Activated CD4-positive, CD25-positive, alpha-beta regulatory T cell treated with anti-CD3 and anti-CD28 coated beads, Interleukin-2, amount 50 U/mL, for 72 hours (primary cell): ENCODE measurements at regions not wholly inside any gene's neighbourhood (a gene's known extent, or its start where the extent isn't known, plus 50 kb on each side); places are given as distances from the start of the nearest gene placed in this dataset.

Experiments used
- DNase-seq: peaks from one replicate; pipeline ENCODE4 v3.0.0; 2021

DNA sequence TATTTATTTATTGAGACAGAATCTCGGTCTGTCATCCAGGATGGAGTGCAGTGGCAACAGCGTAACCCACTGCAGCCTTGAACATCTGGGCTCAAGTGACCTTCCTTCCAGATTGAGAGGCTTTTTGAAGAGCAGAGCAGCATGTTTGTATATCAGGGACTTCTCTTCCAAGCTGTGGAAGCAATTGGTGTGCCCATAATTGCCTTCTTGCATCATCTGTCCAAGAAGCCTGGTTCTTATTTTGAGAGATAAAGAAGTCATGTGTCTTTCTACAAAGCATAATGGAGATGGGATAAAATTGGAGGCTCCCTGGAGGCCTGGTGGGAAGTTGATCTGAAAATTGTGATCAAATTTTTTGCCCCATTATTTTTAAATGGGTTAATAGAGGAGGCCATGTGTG lies 183.8 kb upstream of the MCTP2 start:
- DNase-seq = no peak

DNA sequence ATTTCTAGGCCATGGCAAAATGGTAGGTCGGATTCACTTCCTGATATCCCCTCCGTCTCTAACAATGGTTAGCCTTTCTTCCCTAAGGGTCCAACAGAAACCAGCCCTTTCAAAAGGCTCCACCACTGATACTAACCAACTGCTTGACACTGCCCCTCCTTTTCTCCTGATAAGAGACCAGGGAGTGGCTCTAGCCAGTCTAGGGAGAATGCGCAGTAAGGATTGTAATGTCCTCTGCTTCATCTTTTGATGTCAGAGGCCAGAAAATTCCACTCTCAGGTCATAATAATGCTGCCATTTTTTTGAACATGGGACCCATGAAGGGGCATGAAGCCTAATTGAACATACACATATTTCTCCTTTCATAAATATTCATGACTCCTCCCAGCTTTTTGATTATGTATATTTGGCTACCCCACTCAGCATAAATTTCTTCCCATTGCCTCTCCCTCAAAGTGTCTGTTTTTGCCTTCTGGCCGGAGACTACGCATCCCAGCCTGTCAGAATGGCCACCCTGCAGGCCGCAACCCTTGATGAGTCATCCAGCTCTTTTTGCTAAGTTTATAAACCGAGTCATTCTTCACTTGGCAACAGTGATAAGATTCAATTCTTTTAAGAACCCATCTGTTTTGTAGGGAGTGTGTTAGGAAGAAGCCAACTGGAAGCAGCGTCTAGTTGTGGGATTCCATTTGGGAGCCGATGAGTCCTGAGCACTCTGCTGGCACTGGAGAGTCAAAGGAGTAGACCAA lies 189.0 kb upstream of the MCTP2 start:
- DNase-seq = no peak

DNA sequence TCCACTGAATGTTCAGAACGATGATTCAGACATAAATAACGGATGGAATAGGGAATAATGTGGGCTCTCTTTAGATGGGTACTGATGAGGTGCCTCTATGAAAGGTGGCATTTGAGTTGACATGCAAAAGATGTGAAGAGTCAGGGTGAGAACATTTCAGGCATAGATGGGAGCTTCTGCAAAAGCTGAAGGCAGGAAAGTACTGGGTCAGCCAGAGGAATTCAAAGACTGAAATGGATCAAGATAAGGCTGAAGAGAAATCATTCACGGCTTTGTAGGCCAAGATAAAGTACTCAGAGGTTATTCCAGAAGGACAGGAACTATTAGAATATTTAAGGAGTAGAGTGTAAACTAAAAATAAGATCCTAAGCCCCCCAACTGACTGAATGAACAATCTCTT lies 189.6 kb upstream of the MCTP2 start:
- DNase-seq = no peak

DNA sequence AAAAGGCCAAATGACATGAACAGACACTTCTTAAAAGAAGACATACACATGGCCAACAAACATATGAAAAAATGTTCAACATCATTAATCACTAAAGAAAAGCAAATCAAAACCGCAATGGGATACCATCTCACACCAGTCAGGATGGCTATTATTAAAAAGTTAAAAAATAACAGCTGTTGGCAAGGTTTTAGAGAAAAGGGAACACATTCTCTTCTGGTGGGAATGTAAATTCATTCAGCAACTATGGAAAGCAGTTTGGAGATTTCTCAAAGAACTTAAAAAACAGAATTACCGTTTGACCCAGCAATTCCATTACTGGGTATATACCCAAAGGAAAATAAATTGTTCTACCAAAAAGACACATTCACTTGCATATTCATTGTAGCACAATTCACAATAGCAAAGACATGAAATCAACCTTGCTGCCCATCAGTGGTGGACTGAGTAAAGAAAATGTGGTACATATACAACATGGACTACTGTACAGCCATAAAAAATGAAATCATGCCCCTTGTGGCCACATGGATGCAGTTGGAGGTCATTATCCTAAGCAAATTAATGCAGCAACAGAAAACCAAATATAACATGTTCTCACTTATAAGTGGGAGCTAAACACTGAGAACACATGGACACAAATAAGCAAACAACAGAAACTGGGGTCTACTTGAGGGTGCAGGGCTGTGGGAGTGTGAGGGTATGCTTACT lies 190.7 kb upstream of the MCTP2 start:
- no peak for DNase-seq

DNA sequence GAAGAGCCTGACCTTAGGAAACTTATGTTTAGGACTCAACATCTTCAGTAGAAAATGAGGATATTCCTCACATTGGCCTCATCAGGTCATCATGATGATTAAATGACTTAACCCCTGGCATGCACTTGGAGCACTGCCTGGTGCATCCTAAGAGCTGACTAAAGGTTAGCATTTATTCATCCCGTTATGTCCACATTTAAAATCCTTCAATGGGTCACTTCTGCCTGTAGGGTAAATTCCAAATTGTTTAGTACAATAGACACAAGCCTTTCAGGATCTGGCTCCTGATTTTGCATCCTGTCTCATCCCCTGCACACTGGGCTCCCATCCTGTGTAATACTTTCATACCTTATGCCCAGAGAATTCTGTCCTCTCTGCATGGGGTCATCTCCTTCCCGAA lies 195.2 kb upstream of the MCTP2 start:
- no peak for DNase-seq

DNA sequence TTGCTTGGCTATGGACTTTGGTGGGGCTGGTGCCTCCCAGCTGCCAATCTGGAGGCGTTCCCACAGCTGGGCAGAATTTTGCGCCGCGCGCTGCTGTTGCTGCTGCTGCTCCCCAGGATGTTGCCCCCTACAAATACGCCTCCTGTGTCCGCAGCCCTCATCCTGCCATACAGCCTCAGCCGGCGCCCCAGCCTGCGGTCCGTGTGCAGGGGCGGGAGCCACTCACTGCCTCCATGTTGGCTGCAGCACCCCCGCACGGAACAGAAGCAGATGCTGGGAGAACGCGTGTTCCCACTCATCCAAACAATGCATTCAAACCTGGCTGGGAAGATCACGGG lies 197.7 kb upstream of the MCTP2 start:
- no peak for DNase-seq

DNA sequence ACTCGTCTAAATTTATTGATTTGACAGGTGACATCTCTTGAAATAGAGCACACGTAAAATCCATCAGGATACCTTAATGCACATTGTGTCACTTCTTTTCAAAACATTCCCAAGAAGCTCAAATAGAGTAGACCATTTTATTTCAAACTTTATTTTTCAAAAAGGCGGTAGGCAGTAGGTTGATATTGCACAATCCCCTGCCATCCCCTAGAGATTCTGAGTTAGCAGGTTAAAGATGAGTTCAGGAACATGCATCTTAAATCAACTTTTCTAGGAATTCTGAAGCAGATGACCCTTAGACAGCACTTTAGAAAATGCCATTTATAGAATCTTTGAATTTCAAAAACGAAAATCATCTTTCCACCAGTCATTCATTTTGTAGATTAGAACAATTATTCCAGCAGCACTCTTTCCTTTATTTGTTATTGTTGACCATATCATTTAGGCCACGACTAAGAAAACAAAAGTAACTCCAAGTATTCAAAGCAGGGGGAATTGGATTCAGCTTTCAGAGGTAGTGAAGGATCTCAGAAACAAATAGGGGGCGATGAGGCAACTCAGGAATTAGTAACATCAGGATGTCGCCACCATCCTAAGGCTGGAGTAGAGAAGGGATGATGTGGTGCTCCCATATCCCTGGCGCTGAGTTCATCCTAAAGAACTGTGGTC lies 198.2 kb upstream of the MCTP2 start:
- DNase-seq = no peak

DNA sequence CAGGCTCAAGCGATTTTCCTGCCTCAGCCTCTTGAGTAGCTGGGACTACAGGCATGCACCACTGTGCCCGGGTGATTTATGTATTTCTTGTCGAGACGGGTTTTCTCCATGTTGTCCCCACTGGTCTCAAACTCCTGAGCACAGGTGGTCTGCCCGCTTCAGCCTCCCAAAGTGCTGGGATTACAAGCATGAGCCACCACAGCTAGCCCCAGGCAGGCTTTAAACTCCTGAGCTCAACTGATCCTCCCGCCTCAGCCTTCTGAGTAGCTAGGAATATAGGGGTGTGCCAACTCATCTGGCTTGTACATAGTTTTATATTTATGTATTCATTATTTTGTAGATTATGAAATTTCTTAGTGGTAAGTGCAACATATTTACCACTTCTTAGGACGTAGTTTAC lies 198.8 kb upstream of the MCTP2 start:
- DNase-seq = no peak

DNA sequence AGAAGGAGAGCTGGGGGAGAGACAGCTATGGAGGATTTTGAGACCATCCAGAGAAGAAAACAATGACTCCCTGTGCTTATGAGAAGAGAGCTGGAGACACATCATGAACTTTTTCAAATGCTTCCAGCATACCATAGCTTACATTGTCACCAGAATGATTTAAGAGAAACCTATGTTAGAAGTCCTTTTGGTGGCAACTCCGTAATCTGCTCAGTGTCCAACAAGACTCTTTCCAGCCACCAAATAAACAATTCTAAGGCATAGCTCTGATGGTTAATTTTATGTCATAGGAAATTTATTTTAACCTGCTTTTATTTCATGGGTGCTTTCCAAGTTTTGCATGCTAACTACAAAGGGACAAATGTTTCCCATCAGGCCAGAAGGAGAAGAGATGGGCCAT lies 200.3 kb upstream of the MCTP2 start:
- no peak for DNase-seq

DNA sequence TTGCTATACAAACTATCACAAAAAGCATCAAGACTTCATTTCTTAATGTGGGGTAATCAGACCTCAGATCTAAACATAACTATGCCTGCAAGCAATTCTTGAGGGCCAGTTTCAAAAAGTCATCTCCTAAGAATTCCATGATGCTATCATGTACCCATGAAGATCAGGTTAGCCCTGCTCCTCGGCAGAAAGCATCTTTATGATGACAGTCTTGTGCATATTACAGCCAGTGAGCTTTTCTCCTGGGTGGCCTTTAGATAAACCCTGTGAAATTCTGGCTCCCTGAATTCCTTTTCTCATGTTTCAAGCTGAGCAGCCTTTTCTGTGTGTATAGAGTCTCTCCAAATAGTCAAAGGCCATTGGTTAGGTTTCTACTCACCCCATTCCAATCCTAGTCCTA lies 201.9 kb upstream of the MCTP2 start:
- DNase-seq = no peak

DNA sequence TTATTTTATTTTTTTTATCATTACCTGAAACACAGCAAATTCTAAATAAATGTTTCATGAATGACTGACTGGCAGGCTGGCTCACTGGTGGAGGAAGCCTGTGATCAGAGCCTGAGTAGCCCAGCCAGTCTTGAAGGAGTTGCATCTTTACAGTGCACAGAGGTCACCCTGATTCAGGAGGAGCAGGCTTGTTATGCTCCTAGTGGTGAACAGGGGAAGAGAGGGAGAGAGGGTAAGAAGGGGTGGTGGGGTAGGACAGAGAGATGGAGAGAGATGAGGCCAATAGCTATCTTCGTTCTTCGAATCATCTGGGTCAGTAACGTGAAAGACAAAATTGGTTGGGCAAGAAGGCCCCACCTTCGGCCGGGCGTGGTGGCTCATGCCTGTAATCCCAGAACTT lies 202.6 kb upstream of the MCTP2 start:
- no peak for DNase-seq

DNA sequence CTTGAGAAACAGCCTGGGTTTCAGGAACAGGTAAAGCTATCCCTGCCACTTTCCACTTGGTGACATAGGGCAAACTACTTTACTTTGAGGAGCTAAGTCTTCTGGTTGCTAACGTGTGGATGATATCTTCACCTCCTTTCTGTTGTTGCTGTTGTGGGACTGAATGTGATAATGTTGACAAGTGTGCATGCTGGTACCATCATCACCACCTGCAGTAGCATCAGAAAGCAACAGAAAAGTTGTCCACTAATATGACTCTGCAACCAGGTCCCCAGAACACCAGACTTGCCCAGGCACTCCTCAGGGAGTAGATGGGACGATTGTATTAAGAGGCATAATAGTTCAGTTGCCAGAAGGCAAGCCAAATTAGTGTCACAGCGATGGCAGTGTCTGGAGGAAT lies 203.2 kb upstream of the MCTP2 start:
- DNase-seq = no peak

DNA sequence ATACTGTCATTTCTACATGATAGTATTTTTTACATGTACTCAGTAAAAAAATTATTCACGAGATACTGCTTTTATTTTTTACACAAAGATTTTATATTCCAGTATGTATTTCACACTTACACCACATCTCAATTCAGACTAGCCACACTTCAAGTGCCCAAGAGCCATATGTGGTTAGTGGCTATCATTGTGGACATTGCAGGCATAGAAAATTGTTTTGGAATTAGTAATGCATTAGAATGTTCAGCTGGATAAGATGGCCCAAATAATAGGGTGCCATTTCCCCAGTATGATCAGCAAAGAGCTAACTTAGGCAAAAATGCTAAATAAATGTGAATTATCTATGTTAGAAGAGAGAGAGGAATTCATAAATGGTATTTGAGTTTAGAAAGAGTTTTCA lies 203.8 kb upstream of the MCTP2 start:
- DNase-seq = no peak

DNA sequence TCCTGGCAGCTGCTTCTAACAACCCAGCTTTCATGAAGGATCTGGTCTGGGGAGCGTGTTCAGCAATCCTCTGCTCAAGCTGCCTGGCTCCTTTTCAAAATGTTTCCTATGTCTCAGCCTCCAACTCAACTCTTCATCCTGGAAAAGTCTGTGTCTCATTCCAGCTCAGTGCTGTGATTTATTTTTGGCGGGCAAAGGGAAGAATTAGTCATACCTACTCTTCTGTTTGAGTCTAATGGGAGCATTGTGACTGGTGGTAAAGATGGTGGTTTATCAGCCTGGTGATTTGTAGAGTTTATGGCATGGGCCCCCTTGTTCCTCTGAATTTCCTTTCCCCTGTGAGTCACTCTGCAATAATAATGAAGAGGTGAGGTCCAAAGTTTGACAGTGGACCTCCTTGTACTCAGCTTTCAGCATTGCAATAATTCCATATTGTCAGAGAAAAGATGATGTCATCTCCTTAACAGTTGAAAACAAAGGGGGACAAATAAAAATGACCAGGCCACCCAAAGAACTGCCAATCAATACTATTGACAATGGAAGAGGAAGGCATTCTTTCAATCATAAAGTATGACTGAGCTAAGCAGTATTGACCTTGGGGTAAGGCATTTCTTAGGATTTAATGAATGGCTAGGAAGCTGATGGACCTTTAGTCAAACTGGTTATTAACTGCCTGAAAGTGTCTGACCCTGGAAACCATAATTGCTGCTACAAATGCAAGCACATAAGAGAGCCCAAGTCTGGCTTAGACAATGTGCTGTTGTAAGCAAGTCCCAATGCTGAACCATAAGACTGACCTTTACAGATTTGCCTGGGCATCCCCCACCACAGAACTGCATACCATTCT lies 204.7 kb upstream of the MCTP2 start:
- DNase-seq = no peak

DNA sequence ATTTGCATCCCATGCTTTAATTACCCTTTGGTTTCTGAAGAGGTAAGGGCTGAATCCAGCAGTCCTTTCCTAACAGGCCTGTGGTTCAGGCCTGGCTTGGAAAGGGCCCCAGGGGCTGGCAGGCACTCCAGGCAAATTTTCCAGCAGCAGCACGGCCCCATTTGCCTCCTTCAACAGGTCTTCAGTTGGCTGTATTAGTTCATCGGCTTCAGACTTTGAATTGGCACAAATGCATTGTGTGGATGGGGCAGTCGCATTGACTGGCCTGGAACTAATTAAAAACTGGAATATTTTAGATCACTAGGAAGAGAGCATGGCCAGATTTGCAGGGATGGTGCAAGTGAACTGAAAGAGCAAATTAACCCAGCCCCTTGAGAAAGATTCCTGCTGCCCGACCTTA lies 207.8 kb upstream of the MCTP2 start:
- no peak for DNase-seq

DNA sequence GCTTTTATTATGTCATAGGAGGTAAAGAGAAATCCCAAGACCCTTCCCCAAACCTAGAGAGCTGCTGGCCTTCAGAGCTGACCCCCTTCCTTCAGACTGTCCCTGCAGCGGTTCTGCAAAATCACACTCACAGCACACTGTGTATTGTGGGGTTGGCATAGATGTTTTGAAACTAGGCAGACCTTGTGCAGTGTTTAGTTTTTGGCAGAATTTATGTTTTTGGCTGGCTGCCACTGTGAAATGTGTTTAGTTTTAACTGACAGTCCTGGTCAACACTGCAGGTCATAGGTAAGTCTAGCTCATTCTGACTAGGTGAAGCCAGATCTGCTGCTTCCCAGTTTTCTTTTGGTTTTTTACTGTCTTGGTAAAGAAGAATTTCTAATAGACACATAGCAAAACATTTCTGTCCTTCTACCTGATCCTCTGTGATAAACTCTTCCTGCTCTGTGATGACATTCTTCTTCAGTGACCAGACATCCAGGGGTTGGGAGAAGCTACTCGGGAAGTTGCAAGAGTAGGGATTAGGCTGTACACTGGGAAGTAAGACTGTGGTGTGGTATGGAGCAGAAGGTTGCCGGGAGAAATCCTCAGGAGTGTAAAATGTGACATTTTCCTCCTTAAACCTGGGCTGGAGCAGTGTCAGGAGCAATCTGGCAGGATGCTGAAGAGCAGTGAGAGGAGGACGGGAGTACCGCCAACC lies 209.6 kb upstream of the MCTP2 start:
- DNase-seq = no peak

DNA sequence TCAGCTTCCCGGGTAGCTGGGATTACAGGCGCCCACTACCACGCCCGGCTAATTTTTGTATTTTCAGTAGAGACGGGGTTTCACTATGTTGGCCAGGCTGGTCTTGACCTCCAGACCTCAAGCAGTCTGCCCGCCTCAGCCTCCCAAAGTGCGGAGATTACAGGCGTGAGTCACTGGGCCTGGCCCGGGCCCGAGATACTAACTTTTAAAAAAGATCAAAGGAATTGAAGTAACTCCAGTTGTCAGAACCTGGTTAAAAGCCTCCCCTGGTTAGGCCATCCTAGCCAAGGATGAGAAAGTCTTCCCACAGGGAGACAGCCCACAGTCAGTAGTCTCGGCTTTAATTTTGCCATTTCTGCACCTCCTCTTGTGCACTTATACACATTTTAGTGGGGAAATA lies 212.3 kb upstream of the MCTP2 start:
- DNase-seq = no peak

DNA sequence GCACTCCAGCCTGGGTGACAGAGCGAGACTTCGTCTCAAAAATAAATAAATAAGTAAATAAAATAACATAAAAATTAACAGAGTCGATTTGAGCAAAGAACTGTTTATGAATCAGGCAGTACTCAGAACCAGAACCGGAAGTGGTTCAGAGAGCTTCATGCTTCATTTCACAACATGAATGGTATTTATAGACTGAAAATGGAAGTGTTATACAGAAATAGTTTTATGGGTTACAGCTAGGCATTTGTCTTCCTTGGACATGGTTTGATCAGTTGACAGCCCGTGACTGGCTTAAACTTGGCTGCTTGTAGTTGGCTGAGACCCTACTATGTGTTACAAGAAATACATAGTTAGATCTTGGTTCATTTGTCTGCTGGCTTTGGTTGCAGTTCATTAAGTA lies 216.0 kb upstream of the MCTP2 start:
- no peak for DNase-seq

DNA sequence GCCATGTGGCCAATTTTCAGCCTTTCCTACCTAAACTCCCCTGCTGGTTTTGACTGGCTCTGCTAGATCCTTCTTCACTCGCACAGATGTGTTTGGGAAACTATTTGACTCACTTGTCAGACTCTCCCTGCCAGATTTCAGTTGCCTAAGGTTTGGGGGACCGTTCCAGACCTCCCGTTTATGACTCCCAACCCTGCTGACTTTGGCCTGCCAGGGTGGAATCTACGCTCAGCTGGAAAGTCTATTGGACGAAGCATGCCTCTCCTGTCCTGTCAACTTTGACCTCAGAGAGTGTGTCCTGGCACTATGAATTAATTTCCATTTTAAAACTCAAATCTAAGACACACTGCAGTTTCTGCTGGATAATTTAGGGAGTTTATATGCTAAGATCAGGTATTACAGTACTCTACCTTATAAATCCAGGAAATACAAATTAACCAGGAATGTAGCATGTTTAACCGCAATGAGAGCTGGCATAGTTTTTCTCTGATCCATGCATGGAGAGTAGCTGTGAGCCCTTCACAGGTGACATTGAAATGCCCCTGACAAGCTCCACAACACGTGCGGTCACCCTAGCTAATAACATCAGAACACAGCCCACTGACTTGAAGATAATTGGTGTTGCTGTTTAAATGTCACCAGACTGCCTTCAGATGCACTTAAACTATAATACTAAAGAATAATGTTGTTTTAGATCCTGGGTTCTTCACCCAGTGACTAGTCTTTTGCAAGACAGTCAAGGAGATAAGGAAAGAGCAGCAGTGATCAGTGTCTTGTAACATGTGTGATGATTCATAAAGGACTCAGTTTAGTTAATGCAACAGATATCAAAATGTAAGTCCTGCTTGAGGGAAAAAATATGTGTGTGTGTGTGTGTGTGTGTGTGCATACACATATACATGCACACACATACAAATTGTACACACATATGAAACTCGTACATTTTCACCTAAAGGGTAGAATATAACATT lies 223.0 kb upstream of the MCTP2 start:
- no peak for DNase-seq

DNA sequence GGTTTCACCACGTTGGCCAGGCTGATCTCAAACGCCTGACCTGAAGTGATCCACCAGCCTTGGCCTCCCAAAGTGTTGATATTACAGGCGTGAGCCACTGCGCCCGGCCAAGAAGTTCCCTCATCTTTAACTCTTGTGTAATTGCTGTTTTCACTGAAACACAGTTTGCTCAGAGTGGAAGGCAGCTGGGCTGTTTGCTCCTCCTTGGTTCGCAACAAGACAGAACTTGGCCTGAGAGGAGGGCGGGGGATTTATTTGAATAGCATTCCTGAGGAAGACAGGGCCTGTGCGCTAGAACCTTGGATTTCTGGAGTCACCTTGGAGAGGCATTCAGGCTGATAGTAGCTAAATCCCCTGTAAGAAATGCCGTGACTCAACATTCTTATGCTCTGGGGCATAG lies 226.7 kb upstream of the MCTP2 start:
- no peak for DNase-seq

DNA sequence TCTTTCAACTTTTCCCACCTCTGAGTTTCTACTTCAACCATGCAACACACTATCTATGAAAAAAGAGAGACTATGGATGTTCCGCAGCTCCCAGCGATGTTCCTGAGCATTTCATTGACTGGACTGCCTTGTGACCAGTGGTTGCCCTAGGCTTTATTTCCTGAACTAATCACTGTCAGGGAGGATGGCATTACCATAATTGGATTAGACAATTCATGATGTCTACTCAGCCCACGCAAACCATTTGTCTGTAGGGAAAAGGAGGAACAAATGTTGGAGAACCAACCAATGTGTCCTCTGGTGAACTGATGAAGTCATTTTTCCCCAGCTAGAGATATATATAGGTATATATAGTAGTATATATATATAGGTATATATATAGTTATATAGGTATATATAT lies 229.3 kb upstream of the MCTP2 start:
- no peak for DNase-seq
